PC-3 (cell line): ENCODE measurements at regions not wholly inside any gene's neighbourhood (a gene's known extent, or its start where the extent isn't known, plus 50 kb on each side); places are given as distances from the start of the nearest gene placed in this dataset.

Experiments
- CTCF ChIP-seq: fragments of 300-600 bp; sonication (generic); conservative IDR thresholded peaks from 2 replicates; pipeline ENCODE4 v1.5.1; 2017; ENCODE audit warnings: antibody characterized with exemption, low read depth, mild to moderate bottlenecking, low read length
- EZH2 ChIP-seq: fragments of 300-600 bp; sonication (generic); IDR thresholded peaks from one replicate; pipeline ENCODE4 v1.6.1; 2017; ENCODE audit warnings: antibody characterized with exemption, mild to moderate bottlenecking, low read length; ENCODE audit not compliant: unreplicated experiment

- TF ChIP-seq CTCF (no peak), EZH2 (no peak)
Observed at GRCh38 chr6:21977346-21977745, 319.5 kb downstream of the PRL start.
